HepG2 (cell line): ENCODE measurements at regions not wholly inside any gene's neighbourhood (a gene's known extent, or its start where the extent isn't known, plus 50 kb on each side); places are given as distances from the start of the nearest gene placed in this dataset.

Experiments used
- ARID2 ChIP-seq: sonication (generic); formaldehyde crosslinking; IDR thresholded peaks from 2 replicates; pipeline ENCODE4 v1.8.1; 2022; ENCODE audit warnings: mild to moderate bottlenecking, missing genetic modification reagents, borderline replicate concordance
- CBX2 ChIP-seq, 2 experiments: fragments of 200-600 bp in 1 of 2; sonication (generic); formaldehyde crosslinking in 1 of 2; IDR thresholded peaks; 2 replicates each; pipeline versions ENCODE4 v1.7.0 to v1.8.1; 2018 to 2022; ENCODE audit warnings: low read depth in 2 of 2, low read length in 1 of 2, mild to moderate bottlenecking in 1 of 2, missing genetic modification reagents in 1 of 2
- HOXA9 ChIP-seq: sonication (generic); formaldehyde crosslinking; IDR thresholded peaks from 2 replicates; pipeline ENCODE4 v1.8.1; 2022; ENCODE audit warnings: missing genetic modification reagents, mild to moderate bottlenecking, moderate library complexity, borderline replicate concordance
- IRX3 ChIP-seq: sonication (generic); formaldehyde crosslinking; IDR thresholded peaks from 2 replicates; pipeline ENCODE4 v1.8.1; 2023; ENCODE audit warnings: mild to moderate bottlenecking, low read depth, missing genetic modification reagents, borderline replicate concordance
- MIER3 ChIP-seq: IDR thresholded peaks from 2 replicates; pipeline ENCODE4 v1.6.1; 2016; ENCODE audit warnings: missing compliant biosample characterization, borderline replicate concordance
- NFIB ChIP-seq: sonication (generic); formaldehyde crosslinking; IDR thresholded peaks from 2 replicates; pipeline ENCODE4 v1.9.0; 2021; ENCODE audit warnings: missing genetic modification reagents, mild to moderate bottlenecking, borderline replicate concordance
- PTBP1 ChIP-seq: fragments of 200-400 bp; formaldehyde crosslinking; IDR thresholded peaks from 2 replicates; pipeline ENCODE4 v1.6.1; 2018; ENCODE audit warnings: low read length, low read depth; ENCODE audit not compliant: poor library complexity, severe bottlenecking
- RBFOX2 ChIP-seq: fragments of 200-400 bp; formaldehyde crosslinking; IDR thresholded peaks from 2 replicates; pipeline ENCODE4 v1.6.1; 2017; ENCODE audit warnings: low read depth, mild to moderate bottlenecking, low read length
- RFXAP ChIP-seq: sonication (generic); formaldehyde crosslinking; IDR thresholded peaks from 2 replicates; pipeline ENCODE4 v1.4.0; 2020; ENCODE audit warnings: missing genetic modification reagents, borderline replicate concordance
- SNAI1 ChIP-seq: sonication (generic); formaldehyde crosslinking; IDR thresholded peaks from 2 replicates; pipeline ENCODE4 v1.5.0; 2020; ENCODE audit warnings: mild to moderate bottlenecking, missing genetic modification reagents, borderline replicate concordance
- SNRNP70 ChIP-seq: fragments of 200-400 bp; formaldehyde crosslinking; IDR thresholded peaks from 2 replicates; pipeline ENCODE4 v1.6.1; 2017; ENCODE audit warnings: mild to moderate bottlenecking, low read depth, low read length, moderate library complexity
- SP140L ChIP-seq: sonication (generic); formaldehyde crosslinking; IDR thresholded peaks from 2 replicates; pipeline ENCODE4 v1.4.0; 2020; ENCODE audit warnings: missing genetic modification reagents, borderline replicate concordance
- SYNCRIP ChIP-seq: fragments of 200-400 bp; formaldehyde crosslinking; IDR thresholded peaks from 2 replicates; pipeline ENCODE4 v1.6.1; 2018; ENCODE audit warnings: mild to moderate bottlenecking, low read depth, low read length; ENCODE audit not compliant: insufficient read depth
- WIZ ChIP-seq: sonication (generic); formaldehyde crosslinking; IDR thresholded peaks from 2 replicates; pipeline ENCODE4 v1.5.1; 2020; ENCODE audit warnings: mild to moderate bottlenecking, missing genetic modification reagents
- YEATS2 ChIP-seq: sonication (generic); formaldehyde crosslinking; IDR thresholded peaks from 2 replicates; pipeline ENCODE4 v1.4.0; 2020; ENCODE audit warnings: missing genetic modification reagents, borderline replicate concordance
- ZBTB34 ChIP-seq: sonication (generic); formaldehyde crosslinking; IDR thresholded peaks from 2 replicates; pipeline ENCODE4 v1.8.0; 2022; ENCODE audit warnings: mild to moderate bottlenecking, missing genetic modification reagents
- ZBTB42 ChIP-seq: sonication (generic); formaldehyde crosslinking; IDR thresholded peaks from 2 replicates; pipeline ENCODE4 v1.5.0; 2020; ENCODE audit warnings: mild to moderate bottlenecking, missing genetic modification reagents
- ZFP36L2 ChIP-seq: sonication (generic); formaldehyde crosslinking; IDR thresholded peaks from 2 replicates; pipeline ENCODE4 v1.4.0; 2020; ENCODE audit warnings: missing genetic modification reagents
- ZNF33A ChIP-seq: sonication (generic); formaldehyde crosslinking; IDR thresholded peaks from 2 replicates; pipeline ENCODE4 v1.5.1; 2020; ENCODE audit warnings: missing genetic modification reagents, mild to moderate bottlenecking, moderate library complexity, borderline replicate concordance
- ZNF430 ChIP-seq: sonication (generic); formaldehyde crosslinking; IDR thresholded peaks from 2 replicates; pipeline ENCODE4 v1.9.0; 2021; ENCODE audit warnings: mild to moderate bottlenecking, missing genetic modification reagents
- ZNF607 ChIP-seq: sonication (generic); formaldehyde crosslinking; IDR thresholded peaks from 2 replicates; pipeline ENCODE4 v1.5.1; 2020; ENCODE audit warnings: missing genetic modification reagents, mild to moderate bottlenecking, borderline replicate concordance
- ZNF629 ChIP-seq: sonication (generic); formaldehyde crosslinking; conservative IDR thresholded peaks from 2 replicates; pipeline ENCODE4 v1.5.0; 2020; ENCODE audit warnings: missing genetic modification reagents
- ZNF746 ChIP-seq: sonication (generic); formaldehyde crosslinking; IDR thresholded peaks from 2 replicates; pipeline ENCODE4 v1.8.0; 2022; ENCODE audit warnings: mild to moderate bottlenecking, missing genetic modification reagents
- ZNF83 ChIP-seq: sonication (generic); formaldehyde crosslinking; IDR thresholded peaks from 2 replicates; pipeline ENCODE4 v1.4.0; 2020; ENCODE audit warnings: missing genetic modification reagents, mild to moderate bottlenecking, borderline replicate concordance
- ZSCAN21 ChIP-seq: sonication (generic); formaldehyde crosslinking; IDR thresholded peaks from 2 replicates; pipeline ENCODE4 v1.8.0; 2022; ENCODE audit warnings: mild to moderate bottlenecking, missing genetic modification reagents, moderate library complexity, borderline replicate concordance
- TF ChIP-seq, protein P1 (sequence below): sonication (generic); formaldehyde crosslinking; IDR thresholded peaks from 2 replicates; pipeline ENCODE4 v1.4.0; 2020; ENCODE audit warnings: missing genetic modification reagents

- TF ChIP-seq ZSCAN21: peak; percentile 96
- no peak for TF ChIP-seq CBX2 (IDR thresholded peaks at IDR 0.05; ENCODE audit: low read depth, low read length)
- peak; percentile 68; the same call in 1 of the 2 replicates for TF ChIP-seq CBX2 (CRISPR knock-in tag; IDR thresholded peaks at IDR 0.05; ENCODE audit: low read depth)
- peak; percentile 80; the same call in 1 of the 2 replicates for TF ChIP-seq SNAI1
- no peak for TF ChIP-seq RFXAP (CRISPR knock-in tag)
- peak; percentile 86; the same call in 1 of the 2 replicates for TF ChIP-seq IRX3 (CRISPR knock-in tag)
- TF ChIP-seq MIER3: peak; percentile 99
- TF ChIP-seq SNRNP70: no peak
- TF ChIP-seq WIZ (CRISPR knock-in tag): no peak; the same call in 1 of the 2 replicates
- TF ChIP-seq ZNF83 (CRISPR knock-in tag): peak; percentile 76; the same call in 1 of the 2 replicates
- peak; percentile 76; the same call in 1 of the 2 replicates for TF ChIP-seq ZFP36L2
- TF ChIP-seq, protein P1, sequence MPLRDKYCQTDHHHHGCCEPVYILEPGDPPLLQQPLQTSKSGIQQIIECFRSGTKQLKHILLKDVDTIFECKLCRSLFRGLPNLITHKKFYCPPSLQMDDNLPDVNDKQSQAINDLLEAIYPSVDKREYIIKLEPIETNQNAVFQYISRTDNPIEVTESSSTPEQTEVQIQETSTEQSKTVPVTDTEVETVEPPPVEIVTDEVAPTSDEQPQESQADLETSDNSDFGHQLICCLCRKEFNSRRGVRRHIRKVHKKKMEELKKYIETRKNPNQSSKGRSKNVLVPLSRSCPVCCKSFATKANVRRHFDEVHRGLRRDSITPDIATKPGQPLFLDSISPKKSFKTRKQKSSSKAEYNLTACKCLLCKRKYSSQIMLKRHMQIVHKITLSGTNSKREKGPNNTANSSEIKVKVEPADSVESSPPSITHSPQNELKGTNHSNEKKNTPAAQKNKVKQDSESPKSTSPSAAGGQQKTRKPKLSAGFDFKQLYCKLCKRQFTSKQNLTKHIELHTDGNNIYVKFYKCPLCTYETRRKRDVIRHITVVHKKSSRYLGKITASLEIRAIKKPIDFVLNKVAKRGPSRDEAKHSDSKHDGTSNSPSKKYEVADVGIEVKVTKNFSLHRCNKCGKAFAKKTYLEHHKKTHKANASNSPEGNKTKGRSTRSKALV (CRISPR knock-in tag): peak; percentile 93
- no peak for TF ChIP-seq SYNCRIP
- TF ChIP-seq ARID2 (CRISPR knock-in tag): peak; percentile 62; the same call in 1 of the 2 replicates
- TF ChIP-seq ZBTB34 (CRISPR knock-in tag): no peak; the same call in 1 of the 2 replicates
- peak; percentile 84 for TF ChIP-seq PTBP1
- no peak for TF ChIP-seq HOXA9 (CRISPR knock-in tag)
- no peak; the same call in none of the 2 replicates for TF ChIP-seq SP140L (CRISPR knock-in tag)
- TF ChIP-seq RBFOX2: peak; percentile 95
- TF ChIP-seq NFIB (CRISPR knock-in tag): no peak
- peak; percentile 53; the same call in 1 of the 2 replicates for TF ChIP-seq ZBTB42
- TF ChIP-seq ZNF607: peak; percentile 99
- TF ChIP-seq ZNF746: peak; percentile 75; the same call in 1 of the 2 replicates
- TF ChIP-seq ZNF629: no peak
- TF ChIP-seq ZNF430 (CRISPR knock-in tag): peak; percentile 96
- TF ChIP-seq ZNF33A: 0 out of 2 replicates have a peak, but pooled peaks have one; percentile 51
- peak; percentile 99 for TF ChIP-seq YEATS2
These were observed 52.2 kb upstream of the SEC14L1 start (continued) for GRCh38 chr17:77088455-77089123.
